Stimulated activated naive CD8-positive, alpha-beta T cell treated with anti-CD3 and anti-CD28 coated beads, Interleukin-15, Interleukin-2, amounts not matched to agents 100 ng/mL and 50 ng/mL, for 24 hours (primary cell): ENCODE measurements at regions not wholly inside any gene's neighbourhood (a gene's known extent, or its start where the extent isn't known, plus 50 kb on each side); places are given as distances from the start of the nearest gene placed in this dataset.

Source experiments
- H3K27ac Mint-ChIP-seq: one replicate; pipeline ENCODE4 v1.8.0; 2021; ENCODE audit warnings: mild to moderate bottlenecking, mixed read lengths
- H3K27me3 Mint-ChIP-seq: one replicate; pipeline ENCODE4 v1.8.0; 2021; ENCODE audit warnings: mixed read lengths
- H3K36me3 Mint-ChIP-seq: one replicate; pipeline ENCODE4 v1.8.0; 2021; ENCODE audit warnings: low read depth, mixed read lengths
- H3K4me1 Mint-ChIP-seq: one replicate; pipeline ENCODE4 v1.8.0; 2021; ENCODE audit warnings: low read depth, mixed read lengths
- H3K4me3 Mint-ChIP-seq: one replicate; pipeline ENCODE4 v1.8.0; 2021; ENCODE audit warnings: mild to moderate bottlenecking, mixed read lengths
- H3K9me3 Mint-ChIP-seq: one replicate; pipeline ENCODE4 v1.8.0; 2021; ENCODE audit warnings: mixed read lengths

DNA sequence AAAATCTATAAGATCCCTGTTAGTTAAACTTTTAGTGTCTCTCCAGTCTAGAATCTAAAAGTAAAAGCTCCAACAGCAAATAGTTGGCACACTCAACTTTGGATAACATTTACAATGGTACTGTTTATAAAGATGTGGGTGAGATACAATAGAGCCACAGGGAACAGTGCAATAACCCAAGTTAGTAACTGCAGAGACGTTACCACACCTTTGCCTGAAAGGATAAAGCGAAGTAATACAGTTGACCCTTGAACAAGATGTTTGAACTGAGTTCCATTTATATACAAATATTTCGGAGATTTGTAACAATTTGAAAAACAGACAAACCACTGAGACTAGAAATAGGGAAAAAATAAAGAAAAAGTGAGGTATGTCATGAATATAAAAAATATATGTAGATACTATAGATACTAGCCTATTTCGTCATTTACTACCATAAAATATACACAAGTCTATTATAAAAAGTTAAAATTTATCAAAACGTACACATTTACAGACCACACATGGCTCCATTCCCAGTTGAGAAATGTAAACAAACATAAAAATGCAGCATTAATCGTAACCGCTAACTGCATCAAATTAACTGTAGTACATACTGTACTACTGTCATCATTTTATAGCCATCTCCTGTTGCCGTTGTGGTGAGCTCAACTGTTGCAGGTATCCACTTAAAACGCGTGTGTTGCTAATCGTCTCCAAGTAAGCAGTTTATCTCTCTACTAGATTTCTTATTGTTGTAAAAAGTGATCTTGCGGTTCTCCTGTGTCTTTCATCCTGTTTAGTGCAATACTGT is 56.5 kb upstream of the HIF1A start:
- Mint-ChIP-seq H3K4me1 (peaks cover 38% of the 10 kb centered on the region), H3K4me3 (no peak overlapping the region), H3K9me3 (peaks cover 9% of the 10 kb centered on the region), H3K36me3 (no peaks in the 10 kb centered on the region), H3K27ac (no peak overlapping the region), H3K27me3 (no peaks in the 10 kb centered on the region)

DNA sequence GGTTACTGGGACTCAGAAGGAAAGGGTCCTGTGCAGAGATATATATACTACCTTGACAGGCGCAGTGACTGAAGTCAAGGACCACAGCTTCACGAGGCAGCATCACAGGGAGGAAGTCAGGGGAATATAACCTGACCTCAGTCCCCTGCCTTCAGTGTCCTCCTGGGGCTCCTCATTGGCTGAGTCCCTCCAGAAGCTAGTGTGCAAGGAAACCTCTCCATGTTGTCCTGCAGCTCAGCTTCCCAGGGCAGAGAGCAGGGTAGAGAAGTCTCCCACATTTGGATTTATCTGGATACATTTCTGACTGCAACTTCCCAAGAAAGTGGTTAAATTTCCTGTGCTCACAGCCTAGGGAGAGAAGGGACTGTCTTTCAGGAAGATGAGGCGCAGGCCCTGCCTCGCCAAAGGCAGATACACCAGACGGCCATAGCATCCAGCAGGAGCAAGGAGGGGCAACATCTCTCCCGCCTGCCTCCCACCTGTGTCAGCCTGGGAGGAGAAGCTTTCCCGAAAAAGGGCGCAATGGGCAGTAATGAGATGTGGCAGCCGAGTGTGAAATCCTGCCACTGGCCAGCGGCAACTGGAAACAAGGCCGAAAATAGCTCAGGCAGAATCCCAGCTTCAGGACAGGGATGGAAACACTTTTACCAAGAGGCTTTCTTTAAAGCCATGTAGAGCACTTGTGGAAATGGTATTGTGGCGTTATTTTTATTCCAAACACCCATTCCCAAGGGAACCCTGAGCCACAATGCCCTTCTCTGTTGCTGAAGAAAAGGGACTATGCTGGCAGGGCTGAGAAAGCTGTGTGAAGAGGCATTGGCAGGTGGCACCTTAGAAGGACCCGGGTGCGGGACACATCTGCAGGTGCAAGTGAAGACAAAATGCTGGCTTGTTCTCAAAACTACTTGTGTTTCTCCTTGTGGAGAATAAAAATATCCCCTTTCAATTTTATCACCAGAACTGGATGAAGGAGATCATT is 54.9 kb upstream of the HIF1A start:
- peaks cover 46% of the 10 kb centered on the region for H3K4me1 Mint-ChIP-seq
- no peaks in the 10 kb centered on the region for H3K27me3 Mint-ChIP-seq
- no peak overlapping the region for H3K27ac Mint-ChIP-seq
- H3K36me3 Mint-ChIP-seq, result no peaks in the 10 kb centered on the region
- H3K4me3 Mint-ChIP-seq, result no peak overlapping the region
- H3K9me3 Mint-ChIP-seq, result peaks cover 9% of the 10 kb centered on the region

DNA sequence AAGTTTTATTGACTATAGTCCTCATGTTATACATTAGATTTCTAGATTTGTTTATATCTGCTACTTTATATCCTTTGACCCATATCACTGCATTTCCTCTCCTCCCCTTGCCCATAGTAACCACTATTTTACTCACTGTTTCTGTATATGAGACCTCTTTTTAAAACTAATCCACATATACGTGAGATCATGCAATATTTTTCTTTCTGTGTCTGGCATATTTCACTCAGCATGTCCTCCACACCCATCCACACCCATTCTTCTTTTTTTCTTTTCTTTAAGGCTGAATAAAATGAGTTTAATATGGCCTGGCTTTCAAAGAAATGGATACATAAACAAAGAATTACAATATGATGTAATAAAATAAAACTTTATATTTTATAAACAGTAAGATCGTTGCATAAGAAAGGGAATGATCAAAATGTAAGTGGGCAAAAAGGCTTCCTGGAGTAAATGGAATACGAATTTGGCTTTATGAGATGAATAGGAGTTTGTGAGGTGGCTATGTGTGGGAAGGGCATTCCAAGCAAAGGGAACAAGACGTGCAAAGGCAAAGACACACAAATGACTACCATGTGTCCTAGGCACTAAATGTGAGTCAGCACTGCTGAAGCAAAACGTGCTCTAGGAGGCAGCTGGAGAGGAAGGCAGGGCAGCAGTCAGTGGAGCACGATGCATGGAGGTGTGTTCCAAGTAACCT is 53.2 kb upstream of the HIF1A start:
- Mint-ChIP-seq H3K9me3 (no peaks in the 10 kb centered on the region), H3K4me1 (peaks cover 30% of the 10 kb centered on the region), H3K4me3 (no peak overlapping the region), H3K36me3 (no peaks in the 10 kb centered on the region), H3K27me3 (no peaks in the 10 kb centered on the region), H3K27ac (no peak overlapping the region)

DNA sequence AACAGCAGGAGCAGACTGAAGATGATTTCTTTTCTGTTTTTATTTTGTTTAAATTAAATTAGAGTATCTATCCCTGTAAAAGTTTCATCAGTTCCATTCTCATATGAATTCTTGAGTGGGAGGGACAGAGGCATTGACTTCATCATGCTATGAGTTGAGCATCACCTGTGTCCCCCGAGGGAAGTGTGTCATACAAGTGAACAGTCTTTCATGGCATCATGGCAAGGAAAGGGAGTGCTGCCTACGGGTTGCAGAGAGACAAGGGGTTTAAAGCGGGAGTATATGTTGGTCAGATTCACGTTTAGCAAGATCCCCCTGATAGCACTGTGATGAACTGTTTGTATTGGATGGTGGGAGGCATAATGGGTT is 52.7 kb upstream of the HIF1A start:
- Mint-ChIP-seq H3K27ac (no peak overlapping the region), H3K9me3 (no peaks in the 10 kb centered on the region), H3K36me3 (no peaks in the 10 kb centered on the region), H3K4me3 (no peak overlapping the region), H3K4me1 (peaks cover 26% of the 10 kb centered on the region), H3K27me3 (no peaks in the 10 kb centered on the region)

DNA sequence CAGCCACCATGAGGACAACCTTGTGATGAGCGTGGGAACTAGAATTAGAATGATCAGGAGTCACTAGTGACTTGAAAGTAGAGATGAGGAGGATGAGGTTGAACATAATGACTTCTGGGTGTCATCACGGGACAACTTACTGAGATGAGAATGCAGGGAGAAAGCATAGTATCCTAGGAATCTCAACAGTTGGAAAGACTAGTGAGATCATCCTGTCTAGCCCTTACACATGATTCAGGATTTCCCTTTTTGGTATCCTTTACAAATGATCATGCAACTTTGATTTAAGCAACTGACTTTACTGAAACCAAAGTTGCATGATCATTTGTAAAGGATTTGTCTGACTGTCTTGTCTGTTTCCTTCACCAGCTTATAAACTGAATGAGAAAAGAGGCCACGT is 51.8 kb upstream of the HIF1A start:
- no peak overlapping the region for H3K4me3 Mint-ChIP-seq
- H3K36me3 Mint-ChIP-seq, result no peaks in the 10 kb centered on the region
- no peaks in the 10 kb centered on the region for H3K27me3 Mint-ChIP-seq
- no peaks in the 10 kb centered on the region for H3K9me3 Mint-ChIP-seq
- peak overlapping the region; percentile 38 for H3K27ac Mint-ChIP-seq
- peaks cover 24% of the 10 kb centered on the region for H3K4me1 Mint-ChIP-seq

GRCh38 chr14:61644175-61644574 is 51.1 kb upstream of the HIF1A start:
- no peak overlapping the region for H3K4me3 Mint-ChIP-seq
- H3K36me3 Mint-ChIP-seq, result no peaks in the 10 kb centered on the region
- H3K27ac Mint-ChIP-seq, result no peak overlapping the region
- peaks cover 26% of the 10 kb centered on the region for H3K4me1 Mint-ChIP-seq
- no peaks in the 10 kb centered on the region for H3K9me3 Mint-ChIP-seq
- H3K27me3 Mint-ChIP-seq, result no peaks in the 10 kb centered on the region

DNA sequence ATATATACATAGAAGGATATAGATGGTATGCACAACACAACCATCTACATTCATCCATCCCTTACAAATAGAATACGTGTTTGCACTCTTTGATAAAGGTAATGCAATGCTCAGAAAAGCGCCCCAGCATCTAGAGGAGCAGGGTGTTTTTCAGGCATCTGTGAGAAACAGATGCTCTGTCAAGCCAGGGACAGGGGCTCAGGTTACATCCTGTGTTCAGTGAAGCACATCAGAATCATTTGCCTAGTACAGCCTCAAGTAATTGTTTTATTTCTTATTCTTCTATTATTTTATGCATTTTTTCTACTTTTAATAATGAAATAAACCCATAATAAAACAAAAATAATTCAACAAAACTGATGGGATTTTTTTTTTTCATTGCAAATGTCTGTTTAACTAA is 50.5 kb upstream of the HIF1A start:
- Mint-ChIP-seq H3K4me3 (no peak overlapping the region), H3K4me1 (peaks cover 31% of the 10 kb centered on the region), H3K36me3 (no peaks in the 10 kb centered on the region), H3K9me3 (no peaks in the 10 kb centered on the region), H3K27ac (no peak overlapping the region), H3K27me3 (no peaks in the 10 kb centered on the region)

- no peaks in the 10 kb centered on the region for H3K36me3 Mint-ChIP-seq
- H3K4me3 Mint-ChIP-seq, result no peak overlapping the region
- H3K9me3 Mint-ChIP-seq, result no peaks in the 10 kb centered on the region
These were observed 50.1 kb upstream of the HIF1A start for GRCh38 chr14:61645247-61645646.

More at GRCh38 chr14:61645247-61645646, 50.1 kb upstream of the HIF1A start:
- Mint-ChIP-seq H3K27ac (no peak overlapping the region), H3K4me1 (peaks cover 31% of the 10 kb centered on the region), H3K27me3 (no peaks in the 10 kb centered on the region)
